ENCODE measurements at regions not wholly inside any gene's neighbourhood (a gene's known extent, or its start where the extent isn't known, plus 50 kb on each side); places are given as distances from the start of the nearest gene placed in this dataset.

- no peaks in the 10 kb centered on the region for H3K9me3 ChIP-seq
- no peaks in the 10 kb centered on the region for H3K4me1 ChIP-seq
- H3K36me3 ChIP-seq (ENCODE audit: low read depth, missing control alignments): no peaks in the 10 kb centered on the region
- no peak for TF ChIP-seq POLR2A (IDR thresholded peaks at IDR 0.05)
- TF ChIP-seq, protein P1, sequence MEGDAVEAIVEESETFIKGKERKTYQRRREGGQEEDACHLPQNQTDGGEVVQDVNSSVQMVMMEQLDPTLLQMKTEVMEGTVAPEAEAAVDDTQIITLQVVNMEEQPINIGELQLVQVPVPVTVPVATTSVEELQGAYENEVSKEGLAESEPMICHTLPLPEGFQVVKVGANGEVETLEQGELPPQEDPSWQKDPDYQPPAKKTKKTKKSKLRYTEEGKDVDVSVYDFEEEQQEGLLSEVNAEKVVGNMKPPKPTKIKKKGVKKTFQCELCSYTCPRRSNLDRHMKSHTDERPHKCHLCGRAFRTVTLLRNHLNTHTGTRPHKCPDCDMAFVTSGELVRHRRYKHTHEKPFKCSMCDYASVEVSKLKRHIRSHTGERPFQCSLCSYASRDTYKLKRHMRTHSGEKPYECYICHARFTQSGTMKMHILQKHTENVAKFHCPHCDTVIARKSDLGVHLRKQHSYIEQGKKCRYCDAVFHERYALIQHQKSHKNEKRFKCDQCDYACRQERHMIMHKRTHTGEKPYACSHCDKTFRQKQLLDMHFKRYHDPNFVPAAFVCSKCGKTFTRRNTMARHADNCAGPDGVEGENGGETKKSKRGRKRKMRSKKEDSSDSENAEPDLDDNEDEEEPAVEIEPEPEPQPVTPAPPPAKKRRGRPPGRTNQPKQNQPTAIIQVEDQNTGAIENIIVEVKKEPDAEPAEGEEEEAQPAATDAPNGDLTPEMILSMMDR (IDR thresholded peaks at IDR 0.05): no peak
- H3K27me3 ChIP-seq: no peaks in the 10 kb centered on the region
- H3K27ac ChIP-seq: no peak overlapping the region
- WGBS, 2 donors: 80 to 98% methylated on average over 2 to 4 of the region's 4 CpGs
- intact Hi-C loops (cut with DNase I; ENCODE audit: low total_unique reads): no loop called here
- no peak overlapping the region for H3K4me3 ChIP-seq
- no peak for DNase-seq
Measured at GRCh38 chr2:146642066-146642465, 1202.8 kb upstream of the ACVR2A start.

GRCh38 chr2:146634230-146635097 is 1210.4 kb upstream of the ACVR2A start:
- no peak overlapping the region for H3K27ac ChIP-seq
- TF ChIP-seq, protein P1 (IDR thresholded peaks at IDR 0.05): no peak
- TF ChIP-seq POLR2A (IDR thresholded peaks at IDR 0.05): no peak
- intact Hi-C loops (cut with DNase I; ENCODE audit: low total_unique reads): no loop called here
- no peak for DNase-seq
- H3K4me3 ChIP-seq: no peak overlapping the region
- no peaks in the 10 kb centered on the region for H3K27me3 ChIP-seq
- no peaks in the 10 kb centered on the region for H3K9me3 ChIP-seq
- no peaks in the 10 kb centered on the region for H3K4me1 ChIP-seq
- 79 to 80% methylated on average over 8 of the region's 8 CpGs for WGBS, 2 donors
- no peaks in the 10 kb centered on the region for H3K36me3 ChIP-seq (ENCODE audit: low read depth, missing control alignments)

DNA sequence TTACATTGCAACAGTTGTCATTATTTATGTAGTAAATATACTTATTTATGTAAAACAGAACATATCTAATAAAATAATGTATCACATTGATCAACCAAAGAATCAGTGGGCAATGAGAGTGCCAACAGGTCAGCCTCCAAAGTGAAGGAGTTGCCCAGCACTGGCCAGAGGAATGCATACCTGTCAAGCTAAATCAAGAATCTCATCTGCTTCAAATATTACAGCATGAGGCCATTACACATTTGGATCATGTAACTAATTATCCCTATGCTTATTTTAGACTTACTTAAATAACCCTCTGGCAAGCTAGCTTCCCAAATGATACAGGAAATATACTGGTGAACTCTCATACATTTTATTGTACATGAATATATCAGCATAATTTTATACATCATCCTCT is 1211.7 kb upstream of the ACVR2A start:
- intact Hi-C loops (cut with DNase I; ENCODE audit: low total_unique reads): no loop called here
- H3K4me3 ChIP-seq: no peak overlapping the region
- H3K36me3 ChIP-seq (ENCODE audit: low read depth, missing control alignments): no peaks in the 10 kb centered on the region
- no peak overlapping the region for H3K27ac ChIP-seq
- DNase-seq: no peak
- no peaks in the 10 kb centered on the region for H3K4me1 ChIP-seq
- no peaks in the 10 kb centered on the region for H3K9me3 ChIP-seq
- TF ChIP-seq, protein P1 (IDR thresholded peaks at IDR 0.05): no peak
- TF ChIP-seq POLR2A (IDR thresholded peaks at IDR 0.05): no peak
- no peaks in the 10 kb centered on the region for H3K27me3 ChIP-seq

DNA sequence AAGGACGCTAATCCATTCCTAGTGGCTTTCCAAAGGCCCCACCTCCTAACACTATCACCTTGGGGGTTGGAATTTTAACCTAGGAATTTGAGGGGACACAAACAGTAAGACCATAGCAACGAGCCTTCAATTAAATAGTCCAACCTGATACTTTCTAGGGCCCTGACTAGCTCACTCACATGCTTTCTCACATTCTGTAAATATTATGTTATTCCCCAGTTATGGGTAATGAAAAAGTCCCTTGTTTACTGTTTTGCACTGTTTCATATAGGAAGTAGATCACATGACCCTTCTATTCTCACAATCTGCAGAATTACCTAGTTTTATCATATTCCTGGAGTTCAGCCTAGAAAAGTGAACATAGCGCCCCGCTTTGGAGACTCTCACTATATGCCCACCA is 1212.1 kb upstream of the ACVR2A start:
- H3K27ac ChIP-seq: no peak overlapping the region
- H3K4me3 ChIP-seq: no peak overlapping the region
- DNase-seq: no peak
- H3K4me1 ChIP-seq: no peaks in the 10 kb centered on the region
- H3K36me3 ChIP-seq (ENCODE audit: low read depth, missing control alignments): no peaks in the 10 kb centered on the region
- intact Hi-C loops (cut with DNase I; ENCODE audit: low total_unique reads): no loop called here
- TF ChIP-seq, protein P1 (IDR thresholded peaks at IDR 0.05): no peak
- TF ChIP-seq POLR2A (IDR thresholded peaks at IDR 0.05): no peak
- no peaks in the 10 kb centered on the region for H3K27me3 ChIP-seq
- H3K9me3 ChIP-seq: no peaks in the 10 kb centered on the region
- WGBS, 2 donors: 91 to 92% methylated on average over 4 of the region's 4 CpGs

All from testis (tissue), 2 donors.